Tongue (tissue), 1 donor: ENCODE measurements at regions not wholly inside any gene's neighbourhood (a gene's known extent, or its start where the extent isn't known, plus 50 kb on each side); places are given as distances from the start of the nearest gene placed in this dataset.
A peak's percentile ranks its signal among the peaks of the same experiment; 100 is the strongest.
"Not testable (repeated sequence)": the region's sequence is repeated elsewhere in the genome, so short reads cannot be mapped to it uniquely, and the experiment has no call there.

Experiments
- DNase-seq: peaks from one replicate; pipeline ENCODE4 v3.0.0-alpha.2; 2015

DNA sequence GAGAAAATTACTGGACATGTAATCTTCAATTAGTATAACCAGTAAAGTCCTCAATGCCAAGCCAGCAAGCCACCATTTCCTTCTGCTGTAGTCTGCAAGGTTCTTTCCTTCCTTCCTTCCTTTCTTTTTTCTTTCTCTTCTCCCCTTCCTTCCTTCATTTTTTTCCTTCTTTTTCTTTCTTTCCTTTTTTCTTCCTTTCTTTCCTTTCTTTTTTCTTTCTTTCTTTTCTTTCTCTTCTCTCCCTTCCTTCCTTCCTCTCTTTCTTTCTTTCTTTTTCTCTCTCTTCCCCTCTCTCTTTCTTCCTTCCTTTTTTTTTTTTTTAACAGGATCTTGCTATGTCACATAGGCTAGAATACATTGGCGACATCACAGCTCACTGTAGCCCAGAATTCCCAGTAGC is 369.8 kb downstream of the SEMA3D start:
- DNase-seq, result no peak

DNA sequence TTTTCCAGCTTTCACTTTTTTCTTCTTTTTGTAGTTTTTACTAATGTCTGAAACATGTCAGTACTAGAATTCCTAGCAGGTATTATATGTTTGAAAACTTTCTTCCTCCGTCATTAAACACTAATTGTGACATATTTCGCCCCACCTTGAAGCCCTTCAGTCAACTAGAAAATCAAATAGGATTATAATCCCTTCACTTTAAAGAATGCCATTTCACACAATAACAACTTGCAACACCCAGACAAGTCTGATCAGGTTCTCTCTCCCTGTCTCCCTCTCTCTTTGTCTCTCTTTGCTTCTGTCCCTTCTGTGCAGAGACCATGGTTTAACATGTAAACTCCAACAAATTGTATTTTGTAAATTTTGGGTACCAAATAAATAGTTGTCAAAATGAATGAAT is 373.5 kb downstream of the SEMA3D start:
- DNase-seq, result peak; percentile 17

DNA sequence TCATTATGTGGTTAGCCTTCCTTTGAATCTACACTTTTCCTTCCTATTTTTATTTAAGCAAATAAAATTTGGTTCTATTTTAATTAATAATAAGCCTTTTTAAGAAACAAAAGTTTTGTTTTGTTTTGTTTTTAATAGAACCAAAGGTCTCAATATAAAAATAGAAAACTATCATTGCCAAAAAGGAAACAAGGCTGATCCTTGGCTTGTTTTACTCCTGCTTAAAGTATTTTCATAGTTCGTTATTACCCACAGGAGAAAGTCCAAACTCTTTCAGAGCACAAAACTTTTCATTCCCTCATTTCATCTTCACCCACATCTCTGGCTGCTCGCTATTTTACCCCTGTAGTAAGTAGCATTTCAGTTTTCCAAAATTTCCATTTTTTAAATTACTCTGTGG is 374.8 kb downstream of the SEMA3D start:
- DNase-seq, result peak; percentile 4

- DNase-seq, result peak; percentile 73
Observed at GRCh38 chr7:84811362-84811761, 375.5 kb downstream of the SEMA3D start.

DNA sequence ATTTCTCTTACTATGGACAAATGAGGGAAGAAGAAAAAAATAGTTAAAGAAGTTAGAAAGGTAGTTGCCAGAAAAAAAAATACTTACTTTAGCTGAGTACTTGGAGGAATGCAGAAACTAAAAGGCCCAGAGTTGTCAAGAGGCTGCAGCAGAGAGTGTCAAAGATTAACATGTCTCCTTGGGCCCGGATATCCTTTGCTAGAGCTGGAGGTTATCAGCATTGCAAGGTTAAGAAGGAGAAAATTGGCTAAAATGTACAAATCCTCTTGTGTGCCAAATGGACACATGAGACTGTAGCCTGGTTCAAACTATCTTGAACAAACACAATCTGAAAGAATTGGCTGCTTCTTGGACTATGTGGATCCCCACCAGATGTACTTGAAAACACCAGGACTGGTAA is 377.0 kb downstream of the SEMA3D start:
- DNase-seq, result no peak

GRCh38 chr7:84803979-84804378 is 382.9 kb downstream of the SEMA3D start:
- no peak for DNase-seq

- no peak for DNase-seq
Observed at GRCh38 chr7:84801396-84801795, 385.5 kb downstream of the SEMA3D start.

DNA sequence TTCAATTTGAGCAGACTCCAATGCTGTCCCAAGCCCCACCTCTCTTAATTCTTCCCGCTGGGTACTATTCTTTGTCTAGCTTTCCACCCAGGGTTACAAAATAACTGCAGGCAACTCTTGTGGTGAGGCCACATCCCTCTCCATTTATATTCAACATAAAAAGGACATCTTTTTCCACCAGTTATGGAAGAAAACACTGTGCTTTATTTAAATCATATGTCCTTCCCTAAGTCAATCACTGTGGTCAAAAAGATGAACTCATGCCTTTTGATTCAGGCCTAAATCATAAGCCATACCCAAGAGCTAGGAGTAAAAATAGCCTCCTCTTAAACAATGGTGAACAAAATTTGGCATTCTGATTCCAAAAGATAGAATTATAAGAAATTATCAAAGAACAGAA is 386.0 kb downstream of the SEMA3D start:
- no peak for DNase-seq

DNA sequence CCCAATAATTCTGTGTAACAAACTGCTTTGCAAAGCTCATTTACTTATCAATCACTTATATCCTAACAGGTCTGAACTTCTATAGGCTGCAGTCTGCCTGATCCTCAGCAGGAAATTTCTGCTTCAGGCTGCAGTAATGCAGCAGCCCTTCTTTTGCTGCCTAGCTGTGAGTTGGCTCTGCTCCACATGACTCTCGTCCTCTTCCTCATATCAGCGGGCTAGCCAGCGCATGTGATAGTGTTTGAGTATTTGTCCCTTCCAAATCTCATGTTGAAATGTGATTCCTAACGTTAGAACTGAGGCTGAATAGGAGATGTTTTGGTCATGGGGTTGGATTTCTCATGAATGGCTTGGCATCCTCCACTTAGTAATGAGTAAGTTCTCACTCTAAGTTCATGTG is 387.8 kb downstream of the SEMA3D start:
- DNase-seq, result no peak

- DNase-seq, result no peak
Observed at GRCh38 chr7:84792231-84792893, 394.5 kb downstream of the SEMA3D start.

- DNase-seq, result peak; percentile 42
Observed at GRCh38 chr7:84790882-84791281, 396.0 kb downstream of the SEMA3D start.

- DNase-seq, result no peak
Observed at GRCh38 chr7:84786073-84786472, 400.8 kb downstream of the SEMA3D start.

DNA sequence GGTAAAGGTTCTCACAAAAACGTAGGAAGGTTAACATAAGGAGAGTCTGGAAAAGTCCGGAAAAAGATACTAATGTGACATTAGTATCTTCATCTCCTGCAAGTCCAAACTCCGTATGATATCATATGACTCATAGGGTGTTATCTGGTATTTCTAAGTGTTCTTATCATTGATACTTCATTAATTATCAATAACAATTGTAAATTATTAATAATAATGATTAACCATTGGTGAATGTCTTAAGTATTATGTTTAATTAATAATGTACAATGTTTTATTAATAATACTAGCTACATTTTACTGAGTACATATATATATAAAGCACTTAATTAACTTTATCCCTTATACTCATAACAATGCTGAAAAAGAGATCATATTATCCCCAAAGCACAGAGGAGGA is 402.4 kb downstream of the SEMA3D start:
- DNase-seq, result no peak

GRCh38 chr7:84783141-84783778 is 403.6 kb downstream of the SEMA3D start:
- DNase-seq, result no peak

DNA sequence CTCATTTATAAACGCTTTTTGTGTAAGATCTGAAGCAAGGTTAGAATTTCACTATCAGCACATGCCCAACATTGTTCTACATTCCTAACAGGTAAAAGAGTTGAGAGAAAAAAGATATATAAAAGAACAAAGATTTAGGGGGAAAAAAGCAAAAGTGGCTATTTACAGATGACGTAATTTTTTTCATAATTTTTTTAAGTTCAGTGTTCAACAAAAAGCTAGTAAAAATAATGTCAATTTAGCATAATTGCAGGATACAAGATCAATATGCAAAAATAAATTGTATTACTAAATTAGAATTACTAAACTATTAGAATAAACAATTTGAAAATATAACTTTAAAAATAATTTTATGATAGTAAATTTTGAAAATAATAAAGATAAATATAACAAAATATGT is 405.0 kb downstream of the SEMA3D start:
- DNase-seq, result no peak

- DNase-seq, result no peak
Observed at GRCh38 chr7:84780158-84781124, 406.4 kb downstream of the SEMA3D start.

- DNase-seq, result no peak
Observed at GRCh38 chr7:84757761-84758160, 429.1 kb downstream of the SEMA3D start.

DNA sequence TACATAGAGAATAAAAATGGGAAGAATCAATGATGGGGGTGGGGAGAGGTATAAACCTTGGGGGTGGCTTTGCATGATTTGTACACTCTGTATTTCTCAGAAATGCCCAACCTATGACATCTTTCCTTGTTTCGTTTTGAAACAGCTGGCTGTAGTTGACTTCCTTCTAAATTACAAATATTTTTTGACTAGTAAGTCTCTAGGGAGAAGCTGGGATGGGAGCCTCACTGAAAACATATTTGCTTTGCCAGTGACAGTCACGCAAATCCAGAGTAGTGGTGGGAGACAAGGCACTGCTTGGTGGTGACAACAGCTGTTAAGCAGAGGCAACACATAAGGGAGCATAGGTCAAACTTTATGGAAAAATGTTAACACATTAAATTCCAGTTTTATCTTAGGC is 440.5 kb downstream of the SEMA3D start:
- peak; percentile 74 for DNase-seq

- no peak for DNase-seq
Observed at GRCh38 chr7:84744385-84744784, 442.5 kb downstream of the SEMA3D start.

DNA sequence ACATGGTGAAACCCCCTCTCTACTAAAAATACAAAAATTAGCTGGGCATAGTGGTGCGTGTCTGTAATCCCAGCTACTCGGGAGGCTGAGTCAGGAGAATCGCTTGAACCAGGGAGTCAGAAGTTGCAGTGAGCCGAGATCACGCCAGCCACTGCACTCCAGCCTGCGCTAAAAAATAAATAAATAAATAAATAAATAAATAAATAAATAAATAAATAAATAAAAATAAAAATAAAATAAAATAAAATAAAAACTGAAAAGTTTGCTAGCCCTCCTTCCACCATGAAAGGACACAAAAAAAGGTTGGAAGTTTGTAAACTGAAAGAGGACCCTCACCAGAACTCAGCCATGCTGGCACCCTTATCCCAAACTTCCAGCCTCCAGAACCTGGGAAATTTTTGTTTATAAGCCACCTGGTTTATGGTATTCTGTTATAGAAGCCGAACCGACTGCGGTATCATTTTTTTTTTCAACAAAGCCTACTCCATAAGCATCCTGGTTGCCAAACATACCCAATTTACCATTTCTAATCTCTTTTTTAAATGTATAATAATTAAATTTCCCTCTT is 448.2 kb downstream of the SEMA3D start:
- DNase-seq, result no peak

GRCh38 chr7:84735677-84736076 is 451.2 kb downstream of the SEMA3D start:
- DNase-seq, result no peak

DNA sequence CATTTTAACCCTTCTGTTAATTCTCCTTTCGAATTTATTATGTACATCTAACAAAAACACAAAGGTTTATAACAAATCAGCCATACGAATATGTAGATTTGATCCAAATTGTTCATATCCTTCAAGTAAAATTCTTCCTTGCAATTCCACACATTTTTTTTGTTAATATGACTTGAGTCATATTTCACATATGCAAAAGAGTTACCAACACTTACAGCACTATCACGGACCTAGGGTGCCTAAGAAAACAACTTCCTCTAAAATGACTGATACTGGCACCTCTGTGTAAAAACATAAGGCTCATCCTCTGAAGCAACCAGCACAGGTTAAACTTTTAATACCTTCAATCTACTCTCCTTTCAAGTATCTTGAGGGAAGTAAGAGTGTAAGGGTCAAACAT is 451.8 kb downstream of the SEMA3D start:
- no peak for DNase-seq

GRCh38 chr7:84733976-84734375 is 452.9 kb downstream of the SEMA3D start:
- DNase-seq, result not testable (repeated sequence)
